ENCODE measurements at regions not wholly inside any gene's neighbourhood (a gene's known extent, or its start where the extent isn't known, plus 50 kb on each side); places are given as distances from the start of the nearest gene placed in this dataset.

DNA sequence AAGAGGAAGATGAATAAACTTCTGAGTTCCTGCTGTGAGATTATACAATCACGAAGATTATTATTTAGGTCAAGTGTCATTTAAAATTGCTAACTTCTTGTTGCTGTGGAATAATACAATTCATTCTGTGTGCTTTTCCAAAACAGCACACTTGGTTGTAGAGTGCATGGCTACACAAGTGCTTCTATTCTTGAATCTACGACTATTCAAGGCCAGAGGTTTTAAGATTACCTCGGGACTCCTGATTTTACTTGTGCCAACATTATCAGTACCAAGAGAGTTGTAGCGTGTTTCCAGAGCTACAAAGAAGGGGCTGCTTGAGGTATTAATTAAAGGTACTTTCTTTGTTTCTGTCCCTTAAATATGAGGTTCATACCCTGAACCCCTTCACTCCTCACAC lies 234.0 kb upstream of the PCDH9 start (continued):
- TF ChIP-seq, protein P1, sequence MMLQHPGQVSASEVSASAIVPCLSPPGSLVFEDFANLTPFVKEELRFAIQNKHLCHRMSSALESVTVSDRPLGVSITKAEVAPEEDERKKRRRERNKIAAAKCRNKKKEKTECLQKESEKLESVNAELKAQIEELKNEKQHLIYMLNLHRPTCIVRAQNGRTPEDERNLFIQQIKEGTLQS (IDR thresholded peaks at IDR 0.05; ENCODE audit: borderline replicate concordance, extremely low read depth, low read depth, low read length), result no peak
- TF ChIP-seq NBN (IDR thresholded peaks at IDR 0.05) (no peak), NR2C1 (IDR thresholded peaks at IDR 0.05) (no peak)
- TF ChIP-seq, protein P2, sequence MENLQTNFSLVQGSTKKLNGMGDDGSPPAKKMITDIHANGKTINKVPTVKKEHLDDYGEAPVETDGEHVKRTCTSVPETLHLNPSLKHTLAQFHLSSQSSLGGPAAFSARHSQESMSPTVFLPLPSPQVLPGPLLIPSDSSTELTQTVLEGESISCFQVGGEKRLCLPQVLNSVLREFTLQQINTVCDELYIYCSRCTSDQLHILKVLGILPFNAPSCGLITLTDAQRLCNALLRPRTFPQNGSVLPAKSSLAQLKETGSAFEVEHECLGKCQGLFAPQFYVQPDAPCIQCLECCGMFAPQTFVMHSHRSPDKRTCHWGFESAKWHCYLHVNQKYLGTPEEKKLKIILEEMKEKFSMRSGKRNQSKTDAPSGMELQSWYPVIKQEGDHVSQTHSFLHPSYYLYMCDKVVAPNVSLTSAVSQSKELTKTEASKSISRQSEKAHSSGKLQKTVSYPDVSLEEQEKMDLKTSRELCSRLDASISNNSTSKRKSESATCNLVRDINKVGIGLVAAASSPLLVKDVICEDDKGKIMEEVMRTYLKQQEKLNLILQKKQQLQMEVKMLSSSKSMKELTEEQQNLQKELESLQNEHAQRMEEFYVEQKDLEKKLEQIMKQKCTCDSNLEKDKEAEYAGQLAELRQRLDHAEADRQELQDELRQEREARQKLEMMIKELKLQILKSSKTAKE (IDR thresholded peaks at IDR 0.05; ENCODE audit: low read depth, poor library complexity, severe bottlenecking), result no peak
- TF ChIP-seq, protein P3, sequence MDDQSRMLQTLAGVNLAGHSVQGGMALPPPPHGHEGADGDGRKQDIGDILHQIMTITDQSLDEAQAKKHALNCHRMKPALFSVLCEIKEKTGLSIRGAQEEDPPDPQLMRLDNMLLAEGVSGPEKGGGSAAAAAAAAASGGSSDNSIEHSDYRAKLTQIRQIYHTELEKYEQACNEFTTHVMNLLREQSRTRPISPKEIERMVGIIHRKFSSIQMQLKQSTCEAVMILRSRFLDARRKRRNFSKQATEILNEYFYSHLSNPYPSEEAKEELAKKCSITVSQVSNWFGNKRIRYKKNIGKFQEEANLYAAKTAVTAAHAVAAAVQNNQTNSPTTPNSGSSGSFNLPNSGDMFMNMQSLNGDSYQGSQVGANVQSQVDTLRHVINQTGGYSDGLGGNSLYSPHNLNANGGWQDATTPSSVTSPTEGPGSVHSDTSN (IDR thresholded peaks at IDR 0.05; ENCODE audit: insufficient replicate concordance, low read depth, low read length), result no peak

DNA sequence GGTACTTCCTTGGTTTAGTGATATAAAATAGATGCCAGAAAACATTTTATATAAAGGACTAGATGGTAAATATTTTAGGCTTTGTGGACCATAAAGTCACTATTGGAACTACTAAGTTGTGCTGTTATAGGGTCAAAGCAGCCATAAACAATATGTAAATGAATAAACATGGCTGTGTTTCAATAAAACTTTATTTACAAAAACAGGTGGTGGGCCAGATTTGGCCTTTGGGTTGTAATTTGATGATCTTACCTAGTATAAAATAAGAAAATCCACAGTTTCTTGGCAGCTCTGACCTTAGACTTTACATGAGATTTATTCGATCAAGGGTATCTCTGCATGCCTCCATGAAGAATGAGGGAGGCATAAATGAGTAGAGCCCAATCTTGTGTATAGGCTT lies 232.0 kb upstream of the PCDH9 start:
- WGBS (ENCODE audit: insufficient coverage, insufficient replicate concordance, low lambda C conversion rate, missing lambda C conversion rate), result 0% methylated on average over 1 of the region's 1 CpG

More for the DNA sequence above, 232.0 kb upstream of the PCDH9 start:
- H3K27me3 ChIP-seq (replicated peaks in 1 of 2; ENCODE audit: control insufficient read depth in 2 of 2, insufficient read depth in 2 of 2, low read length in 1 of 2), result no peaks in the 10 kb centered on the region
- no peak overlapping the region for H3K4me3 ChIP-seq
- FAIRE-seq, result no peak
- BruUV-seq (replicated peaks), result no TSS peak
- no peak overlapping the region for H3K27ac ChIP-seq (ENCODE audit: control insufficient read depth, insufficient read depth)
- H3K9ac ChIP-seq (ENCODE audit: control insufficient read depth, insufficient read depth, low read length), result no peak overlapping the region
- ATAC-seq, result no peak
- intact Hi-C loops (cut with micrococcal nuclease; ENCODE audit: unreplicated experiment) (no loop called here), in situ Hi-C loops (cut with MboI) (no loop called here)
- ChIA-PET SMC1A (ENCODE audit: uncharacterized antibody, unreplicated experiment) (no interaction called here), RAD21 (ENCODE audit: unreplicated experiment) (no interaction called here), POLR2A (no interaction called here), CTCF (no interaction called here)
- no peaks in the 10 kb centered on the region for H4K20me1 ChIP-seq (ENCODE audit: control insufficient read depth, insufficient read depth)
- no peak overlapping the region for H3K4me2 ChIP-seq (ENCODE audit: control insufficient read depth, insufficient read depth)
- H3K9me3 ChIP-seq (replicated peaks; ENCODE audit: control insufficient read depth, insufficient read depth, low read length), result no peaks in the 10 kb centered on the region
- TF ChIP-seq ZSCAN29 (IDR thresholded peaks at IDR 0.05), result no peak
- TF ChIP-seq, protein P4, sequence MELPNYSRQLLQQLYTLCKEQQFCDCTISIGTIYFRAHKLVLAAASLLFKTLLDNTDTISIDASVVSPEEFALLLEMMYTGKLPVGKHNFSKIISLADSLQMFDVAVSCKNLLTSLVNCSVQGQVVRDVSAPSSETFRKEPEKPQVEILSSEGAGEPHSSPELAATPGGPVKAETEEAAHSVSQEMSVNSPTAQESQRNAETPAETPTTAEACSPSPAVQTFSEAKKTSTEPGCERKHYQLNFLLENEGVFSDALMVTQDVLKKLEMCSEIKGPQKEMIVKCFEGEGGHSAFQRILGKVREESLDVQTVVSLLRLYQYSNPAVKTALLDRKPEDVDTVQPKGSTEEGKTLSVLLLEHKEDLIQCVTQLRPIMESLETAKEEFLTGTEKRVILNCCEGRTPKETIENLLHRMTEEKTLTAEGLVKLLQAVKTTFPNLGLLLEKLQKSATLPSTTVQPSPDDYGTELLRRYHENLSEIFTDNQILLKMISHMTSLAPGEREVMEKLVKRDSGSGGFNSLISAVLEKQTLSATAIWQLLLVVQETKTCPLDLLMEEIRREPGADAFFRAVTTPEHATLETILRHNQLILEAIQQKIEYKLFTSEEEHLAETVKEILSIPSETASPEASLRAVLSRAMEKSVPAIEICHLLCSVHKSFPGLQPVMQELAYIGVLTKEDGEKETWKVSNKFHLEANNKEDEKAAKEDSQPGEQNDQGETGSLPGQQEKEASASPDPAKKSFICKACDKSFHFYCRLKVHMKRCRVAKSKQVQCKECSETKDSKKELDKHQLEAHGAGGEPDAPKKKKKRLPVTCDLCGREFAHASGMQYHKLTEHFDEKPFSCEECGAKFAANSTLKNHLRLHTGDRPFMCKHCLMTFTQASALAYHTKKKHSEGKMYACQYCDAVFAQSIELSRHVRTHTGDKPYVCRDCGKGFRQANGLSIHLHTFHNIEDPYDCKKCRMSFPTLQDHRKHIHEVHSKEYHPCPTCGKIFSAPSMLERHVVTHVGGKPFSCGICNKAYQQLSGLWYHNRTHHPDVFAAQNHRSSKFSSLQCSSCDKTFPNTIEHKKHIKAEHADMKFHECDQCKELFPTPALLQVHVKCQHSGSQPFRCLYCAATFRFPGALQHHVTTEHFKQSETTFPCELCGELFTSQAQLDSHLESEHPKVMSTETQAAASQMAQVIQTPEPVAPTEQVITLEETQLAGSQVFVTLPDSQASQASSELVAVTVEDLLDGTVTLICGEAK (IDR thresholded peaks at IDR 0.05; ENCODE audit: borderline replicate concordance), result 0 out of 2 replicates have a peak, but pooled peaks have one; percentile 55
- H2AFZ ChIP-seq (ENCODE audit: control insufficient read depth, low read depth, low read length), result no peak overlapping the region
- no peaks in the 10 kb centered on the region for H3K36me3 ChIP-seq (ENCODE audit: control insufficient read depth in 2 of 2, insufficient read depth in 2 of 2, low read length in 1 of 2)
- DNase-seq (ENCODE audit: low read depth, low spot score), result no peak
- H3K4me1 ChIP-seq (ENCODE audit: control insufficient read depth, insufficient read depth, low read length), result no peaks in the 10 kb centered on the region
- no peaks in the 10 kb centered on the region for H3K79me2 ChIP-seq (ENCODE audit: control insufficient read depth, insufficient read depth, low read length)
